ENCODE measurements at regions not wholly inside any gene's neighbourhood (a gene's known extent, or its start where the extent isn't known, plus 50 kb on each side); places are given as distances from the start of the nearest gene placed in this dataset.

GRCh38 chr13:70864731-70865130 is 756.5 kb upstream of the KLHL1 start:
- DNase-seq, result no peak

- no peak for DNase-seq
Measured at GRCh38 chr13:70856711-70857110, 748.5 kb upstream of the KLHL1 start.

GRCh38 chr13:70856025-70856424 is 747.8 kb upstream of the KLHL1 start:
- DNase-seq, result no peak

- no peak for DNase-seq
Measured at GRCh38 chr13:70849222-70849621, 741.0 kb upstream of the KLHL1 start.

- no peak for DNase-seq
Measured at GRCh38 chr13:70844391-70845108, 736.3 kb upstream of the KLHL1 start.

- no peak for DNase-seq
Measured at GRCh38 chr13:70842062-70842644, 733.9 kb upstream of the KLHL1 start.

- no peak for DNase-seq
Measured at GRCh38 chr13:70841240-70842061, 733.2 kb upstream of the KLHL1 start.

- DNase-seq, result no peak
Measured at GRCh38 chr13:70835371-70835770, 727.1 kb upstream of the KLHL1 start.

GRCh38 chr13:70829748-70830147 is 721.5 kb upstream of the KLHL1 start:
- no peak for DNase-seq

- DNase-seq, result no peak
Measured at GRCh38 chr13:70817576-70817975, 709.3 kb upstream of the KLHL1 start.

GRCh38 chr13:70816853-70817252 is 708.6 kb upstream of the KLHL1 start:
- no peak for DNase-seq

- DNase-seq, result no peak
Measured at GRCh38 chr13:70814684-70815083, 706.4 kb upstream of the KLHL1 start.

- DNase-seq, result no peak
Measured at GRCh38 chr13:70812481-70812880, 704.2 kb upstream of the KLHL1 start.

GRCh38 chr13:70809588-70809987 is 701.3 kb upstream of the KLHL1 start:
- no peak for DNase-seq

- DNase-seq, result no peak
Measured at GRCh38 chr13:70798385-70798784, 690.1 kb upstream of the KLHL1 start.

GRCh38 chr13:70795484-70795883 is 687.2 kb upstream of the KLHL1 start:
- no peak for DNase-seq

GRCh38 chr13:70792121-70792520 is 683.9 kb upstream of the KLHL1 start:
- no peak for DNase-seq

- no peak for DNase-seq
Measured at GRCh38 chr13:70789751-70790150, 681.5 kb upstream of the KLHL1 start.

GRCh38 chr13:70788074-70788473 is 679.8 kb upstream of the KLHL1 start:
- no peak for DNase-seq

- DNase-seq, result no peak
Measured at GRCh38 chr13:70784207-70784989, 676.1 kb upstream of the KLHL1 start.

- no peak for DNase-seq
Measured at GRCh38 chr13:70769817-70770216, 661.6 kb upstream of the KLHL1 start.

GRCh38 chr13:70758932-70759331 is 650.7 kb upstream of the KLHL1 start:
- DNase-seq, result no peak

GRCh38 chr13:70756088-70756487 is 647.8 kb upstream of the KLHL1 start:
- DNase-seq, result no peak

Data from activated CD8-positive, alpha-beta memory T cell treated with anti-CD3 and anti-CD28 coated beads for 24 hours (primary cell).